C4-2B (cell line): ENCODE measurements at regions not wholly inside any gene's neighbourhood (a gene's known extent, or its start where the extent isn't known, plus 50 kb on each side); places are given as distances from the start of the nearest gene placed in this dataset.

Source experiments
- ZFX ChIP-seq: fragments of 450-650 bp; IDR thresholded peaks from 2 replicates; pipeline ENCODE4 v1.6.1; 2017
- TF ChIP-seq, protein P1 (sequence below): fragments of 450-650 bp; conservative IDR thresholded peaks from 2 replicates; pipeline ENCODE4 v1.5.1; 2017; ENCODE audit warnings: mild to moderate bottlenecking

DNA sequence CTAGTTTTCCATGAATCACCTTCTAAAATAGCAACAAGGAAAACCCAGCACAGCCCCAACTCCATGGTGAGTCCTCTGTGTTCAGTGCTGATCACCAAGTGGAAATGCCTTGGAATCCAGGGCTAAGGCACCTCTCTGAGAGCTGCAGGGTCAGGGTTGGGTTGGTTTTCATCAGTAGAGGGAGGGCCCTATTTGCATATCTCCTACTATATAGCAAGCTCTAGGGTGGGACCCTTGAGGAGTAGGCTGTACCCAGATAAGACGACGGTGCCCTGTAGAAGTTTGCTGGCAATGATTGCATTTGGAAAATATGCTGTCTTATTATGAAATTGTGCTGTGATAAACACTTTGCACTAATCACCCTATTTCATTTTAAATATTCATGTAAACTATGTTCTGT is 1011.8 kb downstream of the TMEM121 start:
- TF ChIP-seq, protein P1, sequence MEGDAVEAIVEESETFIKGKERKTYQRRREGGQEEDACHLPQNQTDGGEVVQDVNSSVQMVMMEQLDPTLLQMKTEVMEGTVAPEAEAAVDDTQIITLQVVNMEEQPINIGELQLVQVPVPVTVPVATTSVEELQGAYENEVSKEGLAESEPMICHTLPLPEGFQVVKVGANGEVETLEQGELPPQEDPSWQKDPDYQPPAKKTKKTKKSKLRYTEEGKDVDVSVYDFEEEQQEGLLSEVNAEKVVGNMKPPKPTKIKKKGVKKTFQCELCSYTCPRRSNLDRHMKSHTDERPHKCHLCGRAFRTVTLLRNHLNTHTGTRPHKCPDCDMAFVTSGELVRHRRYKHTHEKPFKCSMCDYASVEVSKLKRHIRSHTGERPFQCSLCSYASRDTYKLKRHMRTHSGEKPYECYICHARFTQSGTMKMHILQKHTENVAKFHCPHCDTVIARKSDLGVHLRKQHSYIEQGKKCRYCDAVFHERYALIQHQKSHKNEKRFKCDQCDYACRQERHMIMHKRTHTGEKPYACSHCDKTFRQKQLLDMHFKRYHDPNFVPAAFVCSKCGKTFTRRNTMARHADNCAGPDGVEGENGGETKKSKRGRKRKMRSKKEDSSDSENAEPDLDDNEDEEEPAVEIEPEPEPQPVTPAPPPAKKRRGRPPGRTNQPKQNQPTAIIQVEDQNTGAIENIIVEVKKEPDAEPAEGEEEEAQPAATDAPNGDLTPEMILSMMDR, result no peak
- no peak for TF ChIP-seq ZFX
